WTC11 (cell line): ENCODE measurements at regions not wholly inside any gene's neighbourhood (a gene's known extent, or its start where the extent isn't known, plus 50 kb on each side); places are given as distances from the start of the nearest gene placed in this dataset.

Experiments
- ATAC-seq: fragments of 200-7000 bp; cut with Tn5 transposase; 2 replicates; pipeline ENCODE4 v1.10.0; 2021; ENCODE audit warnings: mild to moderate bottlenecking, moderate library complexity
- CTCF ChIA-PET: fragments of 300-600 bp; sonication (Branson Sonifier 250); formaldehyde crosslinking; loops from one replicate; lab custom pipeline; 2021; ENCODE audit warnings: antibody characterized with exemption; lab: Charles Lee
- POLR2A ChIA-PET: fragments of 350-600 bp; sonication (Branson Sonifier 250); formaldehyde crosslinking; loops from one replicate; lab custom pipeline; 2021; ENCODE audit warnings: antibody characterized with exemption; lab: Charles Lee
- DNase-seq: peaks from one replicate; pipeline ENCODE4 v3.0.0; 2021; ENCODE audit warnings: low spot score
- H3K27ac Mint-ChIP-seq: 2 replicates; pipeline ENCODE4 v1.8.0; 2021; ENCODE audit warnings: mixed read lengths
- H3K27me3 Mint-ChIP-seq: 2 replicates; pipeline ENCODE4 v1.8.0; 2021; ENCODE audit warnings: low read depth, mild to moderate bottlenecking, moderate library complexity, mixed read lengths
- H3K36me3 Mint-ChIP-seq: 2 replicates; pipeline ENCODE4 v1.8.0; 2021; ENCODE audit warnings: mixed read lengths
- H3K4me1 Mint-ChIP-seq: 2 replicates; pipeline ENCODE4 v1.8.0; 2022; ENCODE audit warnings: mixed read lengths
- H3K4me3 Mint-ChIP-seq: 2 replicates; pipeline ENCODE4 v1.8.0; 2021; ENCODE audit warnings: mild to moderate bottlenecking, moderate library complexity, mixed read lengths
- H3K9me3 Mint-ChIP-seq: 2 replicates; pipeline ENCODE4 v1.8.0; 2021; ENCODE audit warnings: mixed read lengths
- RORB ChIP-seq: fragments of 250-450 bp; sonication (Bioruptor Pico); IDR thresholded peaks from 2 replicates; pipeline ENCODE4 v1.9.0; 2021; ENCODE audit warnings: mild to moderate bottlenecking
- STAT6 ChIP-seq: sonication (generic); formaldehyde crosslinking; conservative IDR thresholded peaks from 2 replicates; pipeline ENCODE4 v1.8.1; 2023; ENCODE audit warnings: mild to moderate bottlenecking, low read depth, missing genetic modification reagents, moderate library complexity
- TP53 ChIP-seq: sonication (generic); formaldehyde crosslinking; IDR thresholded peaks from 2 replicates; pipeline ENCODE4 v1.8.1; 2023; ENCODE audit warnings: mild to moderate bottlenecking, missing genetic modification reagents
- ZNF121 ChIP-seq: sonication (generic); formaldehyde crosslinking; IDR thresholded peaks from 2 replicates; pipeline ENCODE4 v1.8.0; 2023; ENCODE audit warnings: missing genetic modification reagents
- ZNF416 ChIP-seq: fragments of 250-450 bp; sonication (Bioruptor Pico); IDR thresholded peaks from 2 replicates; pipeline ENCODE4 v1.9.0; 2021; ENCODE audit warnings: mild to moderate bottlenecking, inconsistent platforms
- ZNF423 ChIP-seq: fragments of 250-450 bp; sonication (Bioruptor Pico); IDR thresholded peaks from 2 replicates; pipeline ENCODE4 v2.1.2; 2022; ENCODE audit warnings: mild to moderate bottlenecking, moderate library complexity
- TF ChIP-seq, protein P1 (sequence below): sonication (generic); formaldehyde crosslinking; IDR thresholded peaks from 2 replicates; pipeline ENCODE4 v1.8.1; 2022; ENCODE audit warnings: mild to moderate bottlenecking, missing genetic modification reagents, moderate library complexity, borderline replicate concordance
- TF ChIP-seq, protein P2 (sequence below): sonication (generic); formaldehyde crosslinking; IDR thresholded peaks from 2 replicates; pipeline ENCODE4 v1.8.1; 2023; ENCODE audit warnings: mild to moderate bottlenecking, missing genetic modification reagents
- TF ChIP-seq, protein P3 (sequence below): sonication (generic); formaldehyde crosslinking; IDR thresholded peaks from 2 replicates; pipeline ENCODE4 v1.8.0; 2022; ENCODE audit warnings: missing genetic modification reagents
- TF ChIP-seq, protein P4 (sequence below): fragments of 250-450 bp; sonication (Bioruptor Pico); IDR thresholded peaks from 2 replicates; pipeline ENCODE4 v1.9.0; 2021; ENCODE audit warnings: mild to moderate bottlenecking, borderline replicate concordance

DNA sequence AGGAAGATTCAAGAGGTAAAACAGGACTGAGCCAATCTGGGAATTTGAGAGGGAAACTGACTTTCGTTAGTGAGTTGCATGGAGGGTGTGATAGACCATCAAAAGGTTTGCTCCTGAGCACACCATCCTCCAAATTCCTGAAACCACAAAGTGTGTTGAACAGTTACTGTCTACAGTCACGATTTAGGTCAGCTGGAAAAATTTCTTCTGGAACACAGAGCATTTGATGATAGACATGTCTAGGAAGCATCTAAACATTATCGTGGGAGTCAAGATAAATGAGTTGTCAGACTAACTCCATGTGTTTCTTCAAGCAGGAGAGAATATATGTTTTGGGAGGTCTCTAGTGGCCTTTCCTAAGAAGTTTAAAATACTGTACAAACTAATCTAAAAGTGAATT, 449.4 kb upstream of the SLC14A2 start (continued):
- TF ChIP-seq, protein P1, sequence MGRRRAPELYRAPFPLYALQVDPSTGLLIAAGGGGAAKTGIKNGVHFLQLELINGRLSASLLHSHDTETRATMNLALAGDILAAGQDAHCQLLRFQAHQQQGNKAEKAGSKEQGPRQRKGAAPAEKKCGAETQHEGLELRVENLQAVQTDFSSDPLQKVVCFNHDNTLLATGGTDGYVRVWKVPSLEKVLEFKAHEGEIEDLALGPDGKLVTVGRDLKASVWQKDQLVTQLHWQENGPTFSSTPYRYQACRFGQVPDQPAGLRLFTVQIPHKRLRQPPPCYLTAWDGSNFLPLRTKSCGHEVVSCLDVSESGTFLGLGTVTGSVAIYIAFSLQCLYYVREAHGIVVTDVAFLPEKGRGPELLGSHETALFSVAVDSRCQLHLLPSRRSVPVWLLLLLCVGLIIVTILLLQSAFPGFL = no peak
- TF ChIP-seq, protein P2, sequence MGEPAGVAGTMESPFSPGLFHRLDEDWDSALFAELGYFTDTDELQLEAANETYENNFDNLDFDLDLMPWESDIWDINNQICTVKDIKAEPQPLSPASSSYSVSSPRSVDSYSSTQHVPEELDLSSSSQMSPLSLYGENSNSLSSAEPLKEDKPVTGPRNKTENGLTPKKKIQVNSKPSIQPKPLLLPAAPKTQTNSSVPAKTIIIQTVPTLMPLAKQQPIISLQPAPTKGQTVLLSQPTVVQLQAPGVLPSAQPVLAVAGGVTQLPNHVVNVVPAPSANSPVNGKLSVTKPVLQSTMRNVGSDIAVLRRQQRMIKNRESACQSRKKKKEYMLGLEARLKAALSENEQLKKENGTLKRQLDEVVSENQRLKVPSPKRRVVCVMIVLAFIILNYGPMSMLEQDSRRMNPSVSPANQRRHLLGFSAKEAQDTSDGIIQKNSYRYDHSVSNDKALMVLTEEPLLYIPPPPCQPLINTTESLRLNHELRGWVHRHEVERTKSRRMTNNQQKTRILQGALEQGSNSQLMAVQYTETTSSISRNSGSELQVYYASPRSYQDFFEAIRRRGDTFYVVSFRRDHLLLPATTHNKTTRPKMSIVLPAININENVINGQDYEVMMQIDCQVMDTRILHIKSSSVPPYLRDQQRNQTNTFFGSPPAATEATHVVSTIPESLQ (CRISPR knock-in tag) = no peak
- TF ChIP-seq, protein P3, sequence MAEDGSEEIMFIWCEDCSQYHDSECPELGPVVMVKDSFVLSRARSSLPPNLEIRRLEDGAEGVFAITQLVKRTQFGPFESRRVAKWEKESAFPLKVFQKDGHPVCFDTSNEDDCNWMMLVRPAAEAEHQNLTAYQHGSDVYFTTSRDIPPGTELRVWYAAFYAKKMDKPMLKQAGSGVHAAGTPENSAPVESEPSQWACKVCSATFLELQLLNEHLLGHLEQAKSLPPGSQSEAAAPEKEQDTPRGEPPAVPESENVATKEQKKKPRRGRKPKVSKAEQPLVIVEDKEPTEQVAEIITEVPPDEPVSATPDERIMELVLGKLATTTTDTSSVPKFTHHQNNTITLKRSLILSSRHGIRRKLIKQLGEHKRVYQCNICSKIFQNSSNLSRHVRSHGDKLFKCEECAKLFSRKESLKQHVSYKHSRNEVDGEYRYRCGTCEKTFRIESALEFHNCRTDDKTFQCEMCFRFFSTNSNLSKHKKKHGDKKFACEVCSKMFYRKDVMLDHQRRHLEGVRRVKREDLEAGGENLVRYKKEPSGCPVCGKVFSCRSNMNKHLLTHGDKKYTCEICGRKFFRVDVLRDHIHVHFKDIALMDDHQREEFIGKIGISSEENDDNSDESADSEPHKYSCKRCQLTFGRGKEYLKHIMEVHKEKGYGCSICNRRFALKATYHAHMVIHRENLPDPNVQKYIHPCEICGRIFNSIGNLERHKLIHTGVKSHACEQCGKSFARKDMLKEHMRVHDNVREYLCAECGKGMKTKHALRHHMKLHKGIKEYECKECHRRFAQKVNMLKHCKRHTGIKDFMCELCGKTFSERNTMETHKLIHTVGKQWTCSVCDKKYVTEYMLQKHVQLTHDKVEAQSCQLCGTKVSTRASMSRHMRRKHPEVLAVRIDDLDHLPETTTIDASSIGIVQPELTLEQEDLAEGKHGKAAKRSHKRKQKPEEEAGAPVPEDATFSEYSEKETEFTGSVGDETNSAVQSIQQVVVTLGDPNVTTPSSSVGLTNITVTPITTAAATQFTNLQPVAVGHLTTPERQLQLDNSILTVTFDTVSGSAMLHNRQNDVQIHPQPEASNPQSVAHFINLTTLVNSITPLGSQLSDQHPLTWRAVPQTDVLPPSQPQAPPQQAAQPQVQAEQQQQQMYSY (CRISPR knock-in tag) = no peak
- TF ChIP-seq, protein P4, sequence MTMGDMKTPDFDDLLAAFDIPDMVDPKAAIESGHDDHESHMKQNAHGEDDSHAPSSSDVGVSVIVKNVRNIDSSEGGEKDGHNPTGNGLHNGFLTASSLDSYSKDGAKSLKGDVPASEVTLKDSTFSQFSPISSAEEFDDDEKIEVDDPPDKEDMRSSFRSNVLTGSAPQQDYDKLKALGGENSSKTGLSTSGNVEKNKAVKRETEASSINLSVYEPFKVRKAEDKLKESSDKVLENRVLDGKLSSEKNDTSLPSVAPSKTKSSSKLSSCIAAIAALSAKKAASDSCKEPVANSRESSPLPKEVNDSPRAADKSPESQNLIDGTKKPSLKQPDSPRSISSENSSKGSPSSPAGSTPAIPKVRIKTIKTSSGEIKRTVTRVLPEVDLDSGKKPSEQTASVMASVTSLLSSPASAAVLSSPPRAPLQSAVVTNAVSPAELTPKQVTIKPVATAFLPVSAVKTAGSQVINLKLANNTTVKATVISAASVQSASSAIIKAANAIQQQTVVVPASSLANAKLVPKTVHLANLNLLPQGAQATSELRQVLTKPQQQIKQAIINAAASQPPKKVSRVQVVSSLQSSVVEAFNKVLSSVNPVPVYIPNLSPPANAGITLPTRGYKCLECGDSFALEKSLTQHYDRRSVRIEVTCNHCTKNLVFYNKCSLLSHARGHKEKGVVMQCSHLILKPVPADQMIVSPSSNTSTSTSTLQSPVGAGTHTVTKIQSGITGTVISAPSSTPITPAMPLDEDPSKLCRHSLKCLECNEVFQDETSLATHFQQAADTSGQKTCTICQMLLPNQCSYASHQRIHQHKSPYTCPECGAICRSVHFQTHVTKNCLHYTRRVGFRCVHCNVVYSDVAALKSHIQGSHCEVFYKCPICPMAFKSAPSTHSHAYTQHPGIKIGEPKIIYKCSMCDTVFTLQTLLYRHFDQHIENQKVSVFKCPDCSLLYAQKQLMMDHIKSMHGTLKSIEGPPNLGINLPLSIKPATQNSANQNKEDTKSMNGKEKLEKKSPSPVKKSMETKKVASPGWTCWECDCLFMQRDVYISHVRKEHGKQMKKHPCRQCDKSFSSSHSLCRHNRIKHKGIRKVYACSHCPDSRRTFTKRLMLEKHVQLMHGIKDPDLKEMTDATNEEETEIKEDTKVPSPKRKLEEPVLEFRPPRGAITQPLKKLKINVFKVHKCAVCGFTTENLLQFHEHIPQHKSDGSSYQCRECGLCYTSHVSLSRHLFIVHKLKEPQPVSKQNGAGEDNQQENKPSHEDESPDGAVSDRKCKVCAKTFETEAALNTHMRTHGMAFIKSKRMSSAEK (CRISPR knock-in tag) = no peak
- TF ChIP-seq STAT6 (CRISPR knock-in tag) = no peak
- no peak for TF ChIP-seq RORB (CRISPR knock-in tag)
- no peak for TF ChIP-seq ZNF416 (CRISPR knock-in tag)
- TF ChIP-seq TP53 (CRISPR knock-in tag) = no peak

DNA sequence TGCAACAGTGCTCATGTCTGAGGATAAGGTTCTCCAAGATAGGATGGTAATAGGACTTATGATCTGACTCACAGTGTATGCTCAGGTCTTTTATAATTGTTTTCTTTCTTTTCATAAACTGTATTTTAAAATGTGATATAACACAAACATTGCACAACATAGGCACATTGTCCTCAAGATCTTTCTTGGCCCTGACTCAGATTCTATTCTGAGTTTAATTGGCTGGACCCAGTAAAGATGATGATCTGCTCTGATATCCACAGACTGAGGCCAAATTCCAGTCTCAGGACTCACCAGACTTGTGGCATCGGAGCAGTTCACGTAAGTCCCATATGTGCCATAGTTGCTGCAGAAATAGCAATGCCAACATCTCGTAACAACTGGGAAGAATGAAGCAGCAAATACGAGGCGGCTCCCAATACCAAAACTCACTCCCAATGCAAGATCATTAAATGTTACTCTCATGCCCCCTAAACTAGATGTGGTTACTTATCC, 448.9 kb upstream of the SLC14A2 start:
- ATAC-seq (no peak), DNase-seq (no peak)
- Mint-ChIP-seq H3K36me3 (no peaks in the 10 kb centered on the region), H3K4me1 (no peaks in the 10 kb centered on the region), H3K4me3 (no peak overlapping the region), H3K27me3 (no peaks in the 10 kb centered on the region), H3K27ac (no peak overlapping the region), H3K9me3 (peaks cover 6% of the 10 kb centered on the region; the same call in 1 of the 2 replicates)
- TF ChIP-seq ZNF121 (CRISPR knock-in tag) = no peak
- TF ChIP-seq ZNF423 = no peak
- POLR2A ChIA-PET = no interaction called here
- CTCF ChIA-PET = no interaction called here
